ENCODE measurements at regions not wholly inside any gene's neighbourhood (a gene's known extent, or its start where the extent isn't known, plus 50 kb on each side); places are given as distances from the start of the nearest gene placed in this dataset.
A peak's percentile ranks its signal among the peaks of the same experiment; 100 is the strongest.
"Not testable (repeated sequence)": the region's sequence is repeated elsewhere in the genome, so short reads cannot be mapped to it uniquely, and the experiment has no call there.

GRCh38 chr4:123599920-123600810 is 203.6 kb downstream of the SPRY1 start:
- DNase-seq (ENCODE audit: low spot score): no peak
- Histone ChIP-seq H3K4me3 (no peak overlapping the region), H3K27ac (peak overlapping the region in 1 of 2 donors; percentile 51)
- TF ChIP-seq, protein P1, sequence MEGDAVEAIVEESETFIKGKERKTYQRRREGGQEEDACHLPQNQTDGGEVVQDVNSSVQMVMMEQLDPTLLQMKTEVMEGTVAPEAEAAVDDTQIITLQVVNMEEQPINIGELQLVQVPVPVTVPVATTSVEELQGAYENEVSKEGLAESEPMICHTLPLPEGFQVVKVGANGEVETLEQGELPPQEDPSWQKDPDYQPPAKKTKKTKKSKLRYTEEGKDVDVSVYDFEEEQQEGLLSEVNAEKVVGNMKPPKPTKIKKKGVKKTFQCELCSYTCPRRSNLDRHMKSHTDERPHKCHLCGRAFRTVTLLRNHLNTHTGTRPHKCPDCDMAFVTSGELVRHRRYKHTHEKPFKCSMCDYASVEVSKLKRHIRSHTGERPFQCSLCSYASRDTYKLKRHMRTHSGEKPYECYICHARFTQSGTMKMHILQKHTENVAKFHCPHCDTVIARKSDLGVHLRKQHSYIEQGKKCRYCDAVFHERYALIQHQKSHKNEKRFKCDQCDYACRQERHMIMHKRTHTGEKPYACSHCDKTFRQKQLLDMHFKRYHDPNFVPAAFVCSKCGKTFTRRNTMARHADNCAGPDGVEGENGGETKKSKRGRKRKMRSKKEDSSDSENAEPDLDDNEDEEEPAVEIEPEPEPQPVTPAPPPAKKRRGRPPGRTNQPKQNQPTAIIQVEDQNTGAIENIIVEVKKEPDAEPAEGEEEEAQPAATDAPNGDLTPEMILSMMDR (IDR thresholded peaks at IDR 0.05): no peak

DNA sequence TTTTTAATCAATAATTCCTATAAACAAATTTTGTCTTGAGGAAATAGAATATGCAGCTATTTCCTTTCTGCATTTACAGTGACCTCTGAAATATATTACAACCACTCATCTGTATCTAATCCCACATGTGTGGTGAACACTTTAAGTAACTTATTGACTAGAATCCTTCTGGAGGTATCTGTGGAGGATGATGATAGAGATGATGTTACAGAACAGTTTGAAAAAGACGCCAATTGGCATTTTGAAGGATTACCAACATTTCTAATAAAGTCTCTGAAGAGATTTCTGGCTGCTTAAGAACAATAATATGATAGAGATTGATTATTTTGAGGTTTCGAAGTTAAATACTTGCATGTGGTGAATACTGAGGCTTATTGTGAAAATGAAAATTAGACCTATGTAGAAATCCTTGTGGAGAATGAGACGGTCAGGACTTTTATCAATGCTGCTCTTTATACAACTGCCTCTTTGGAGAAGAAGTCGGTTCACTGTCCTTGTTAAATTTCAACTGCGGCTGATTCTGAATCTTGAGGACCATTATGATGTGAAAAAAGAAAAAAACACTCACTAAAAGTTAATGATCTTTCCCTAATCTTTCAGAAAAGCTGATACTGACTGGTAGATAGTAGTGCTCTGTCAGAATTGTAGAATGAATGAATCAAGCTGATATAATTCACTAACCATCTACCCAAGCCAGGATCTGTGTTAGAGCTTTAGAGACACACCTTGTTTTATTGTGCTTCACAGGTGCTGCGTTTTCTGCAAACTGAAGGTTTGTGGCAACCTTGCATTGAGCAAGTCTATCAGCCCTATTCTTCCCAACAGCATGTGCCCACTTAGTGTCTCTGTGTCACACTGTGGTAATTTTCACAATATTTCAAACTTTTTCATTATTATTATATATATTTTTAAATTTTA is 204.7 kb downstream of the SPRY1 start:
- Histone ChIP-seq H3K27ac (no peak overlapping the region), H3K4me3 (no peak overlapping the region)
- DNase-seq (ENCODE audit: low spot score): no peak
- TF ChIP-seq, protein P1 (IDR thresholded peaks at IDR 0.05): no peak

- TF ChIP-seq, protein P1 (IDR thresholded peaks at IDR 0.05): no peak
- no peak overlapping the region for H3K4me3 ChIP-seq
- no peak for DNase-seq (ENCODE audit: low spot score)
- H3K27ac ChIP-seq: no peak overlapping the region
Observed at GRCh38 chr4:123602007-123602406, 205.4 kb downstream of the SPRY1 start.

GRCh38 chr4:123603165-123603564 is 206.6 kb downstream of the SPRY1 start:
- TF ChIP-seq, protein P1 (IDR thresholded peaks at IDR 0.05): no peak
- DNase-seq (ENCODE audit: low spot score): no peak
- H3K4me3 ChIP-seq: no peak overlapping the region
- H3K27ac ChIP-seq: no peak overlapping the region

- DNase-seq (ENCODE audit: low spot score); H3K27ac ChIP-seq; H3K4me3 ChIP-seq: not testable (repeated sequence)
Observed at GRCh38 chr4:123605797-123606196, 209.2 kb downstream of the SPRY1 start.

DNA sequence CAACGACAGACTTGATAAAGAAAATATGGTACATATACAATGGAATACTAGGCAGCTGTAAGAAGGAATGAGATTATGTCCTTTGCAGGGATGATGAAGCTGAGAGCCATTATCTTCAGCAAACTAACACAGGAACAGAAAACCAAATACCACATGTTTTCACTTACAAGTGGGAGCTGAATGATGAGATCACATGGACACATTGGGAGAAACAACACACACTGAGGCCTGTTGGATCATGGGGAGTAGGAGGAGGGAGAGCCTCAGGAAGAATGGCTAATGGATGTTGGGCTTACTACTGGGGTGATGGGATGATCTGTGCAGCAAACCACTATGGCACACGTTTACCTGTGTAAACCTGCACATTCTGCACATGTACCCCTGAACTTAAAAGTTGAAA is 209.7 kb downstream of the SPRY1 start:
- TF ChIP-seq, protein P1 (IDR thresholded peaks at IDR 0.05): no peak
- no peak for DNase-seq (ENCODE audit: low spot score)
- no peak overlapping the region for H3K4me3 ChIP-seq
- H3K27ac ChIP-seq: no peak overlapping the region

GRCh38 chr4:123606946-123607542 is 210.4 kb downstream of the SPRY1 start:
- no peak for DNase-seq (ENCODE audit: low spot score)
- no peak overlapping the region for H3K27ac ChIP-seq
- TF ChIP-seq, protein P1 (IDR thresholded peaks at IDR 0.05): no peak
- H3K4me3 ChIP-seq: no peak overlapping the region

All from coronary artery (tissue), 2 donors.